KG1 (cell line): ENCODE measurements at regions not wholly inside any gene's neighbourhood (a gene's known extent, or its start where the extent isn't known, plus 50 kb on each side); places are given as distances from the start of the nearest gene placed in this dataset.
"Not testable (repeated sequence)": the region's sequence is repeated elsewhere in the genome, so short reads cannot be mapped to it uniquely, and the experiment has no call there.

Source experiments
- DNase-seq: peaks from one replicate; lab custom pipeline; 2025; lab: John Stamatoyannopoulos, UW

DNA sequence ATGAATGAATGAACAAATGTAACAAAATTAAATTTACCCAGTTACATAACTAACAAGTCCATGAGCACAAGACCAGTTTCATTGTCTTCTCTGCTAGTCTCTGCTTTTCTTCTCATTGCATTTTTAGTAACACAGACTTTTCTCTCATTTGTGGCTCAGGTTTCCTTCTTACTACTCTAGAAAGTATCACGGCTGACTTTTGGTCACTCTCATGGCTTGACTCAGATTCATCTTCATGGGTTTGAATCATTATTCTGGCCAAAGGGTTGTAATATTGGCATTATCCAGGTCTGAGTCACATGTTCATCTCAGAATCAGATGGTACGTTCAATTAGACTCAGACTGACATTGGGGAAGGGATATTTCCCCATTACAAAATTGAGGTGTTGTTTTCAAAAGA is 121.5 kb upstream of the SATB1 start:
- DNase-seq, result no peak

DNA sequence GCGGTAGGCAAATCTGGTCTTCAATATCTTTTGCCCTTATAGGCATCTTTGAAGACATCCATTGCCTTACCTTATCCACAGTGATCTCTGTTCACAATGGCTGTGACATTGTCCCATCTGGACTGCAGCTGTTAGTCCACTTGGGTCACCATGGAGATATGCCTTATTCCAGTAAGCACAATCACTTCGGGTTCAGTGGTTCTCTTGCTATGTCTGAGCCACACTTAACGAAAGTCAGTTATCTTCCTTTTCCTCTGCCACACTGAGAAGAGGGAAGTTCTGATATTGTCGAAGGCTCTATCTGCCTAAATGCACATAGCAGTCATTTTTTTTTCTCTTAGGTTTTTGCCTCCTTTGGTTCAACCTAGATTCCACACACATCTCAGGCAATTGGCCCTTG is 119.0 kb upstream of the SATB1 start:
- no peak for DNase-seq

DNA sequence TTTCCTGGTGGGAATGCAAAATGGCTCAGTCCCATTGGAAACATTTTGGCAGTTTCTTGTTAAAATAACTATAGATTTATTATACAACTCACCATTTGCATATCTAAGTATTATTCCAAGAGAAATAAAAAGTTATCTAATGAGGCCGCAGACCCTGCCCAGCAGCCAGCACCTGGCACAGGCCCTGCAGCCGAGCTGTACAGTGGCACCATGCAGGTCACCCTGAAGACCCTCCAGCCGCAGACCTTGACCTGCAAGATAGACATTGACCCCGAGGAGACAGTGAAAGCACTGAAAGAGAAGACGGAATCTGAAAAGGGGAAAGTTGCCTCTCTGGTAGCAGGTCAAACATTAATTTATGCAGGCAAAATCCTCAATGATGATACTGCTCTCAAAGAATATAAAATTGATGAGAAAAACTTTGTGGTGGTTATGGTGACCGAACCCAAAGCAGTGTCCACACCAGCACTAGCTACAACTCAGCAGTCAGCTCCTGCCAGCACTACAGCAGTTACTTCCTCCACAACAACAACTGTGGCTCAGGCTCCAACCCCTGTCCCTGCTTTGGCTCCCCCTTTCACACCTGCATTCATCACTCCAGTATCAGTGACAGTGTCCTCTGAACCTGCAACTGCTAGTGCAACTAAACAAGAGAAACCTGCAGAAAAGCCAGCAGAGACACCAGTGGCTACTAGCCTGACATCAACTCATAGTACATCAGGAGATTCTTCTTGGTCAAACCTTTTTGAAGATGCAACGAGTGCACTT is 113.5 kb upstream of the SATB1 start:
- DNase-seq, result no peak

DNA sequence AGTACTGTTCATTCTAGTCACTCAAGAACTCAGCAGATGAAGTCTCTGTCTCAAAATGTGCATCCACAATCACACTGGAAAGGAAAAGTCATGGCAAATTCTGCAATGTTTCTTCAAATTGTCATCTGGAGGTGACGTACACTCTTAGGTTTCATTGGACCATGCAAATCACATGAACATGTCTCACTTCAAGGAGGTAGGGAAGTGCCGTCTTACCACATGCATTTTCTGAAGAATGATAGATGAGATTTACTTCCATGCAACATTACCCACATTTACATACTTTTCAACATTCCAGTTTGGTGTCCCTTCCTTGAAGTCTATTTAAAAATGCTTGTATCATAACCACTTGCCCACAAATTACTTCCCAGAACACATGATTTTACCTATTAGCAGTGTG is 107.9 kb upstream of the SATB1 start:
- DNase-seq, result no peak

DNA sequence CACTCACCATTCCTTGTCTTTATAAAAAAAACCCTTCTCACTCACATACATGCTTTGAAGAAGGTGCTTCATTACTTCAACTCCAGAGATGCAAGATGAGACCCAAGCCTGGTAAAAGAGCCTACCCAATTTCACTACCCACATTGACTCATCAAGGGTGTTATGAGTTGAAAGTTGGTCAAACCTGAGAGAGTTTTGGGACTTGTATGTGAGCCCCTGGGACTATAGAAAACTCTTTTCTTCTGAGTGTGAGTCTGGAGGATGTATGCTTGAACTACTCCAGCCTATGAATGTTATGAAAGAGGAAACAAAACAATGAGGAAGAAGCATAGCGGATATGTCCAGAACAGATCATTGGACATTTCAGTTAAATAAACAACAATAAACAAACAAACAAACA is 106.5 kb upstream of the SATB1 start:
- no peak for DNase-seq

DNA sequence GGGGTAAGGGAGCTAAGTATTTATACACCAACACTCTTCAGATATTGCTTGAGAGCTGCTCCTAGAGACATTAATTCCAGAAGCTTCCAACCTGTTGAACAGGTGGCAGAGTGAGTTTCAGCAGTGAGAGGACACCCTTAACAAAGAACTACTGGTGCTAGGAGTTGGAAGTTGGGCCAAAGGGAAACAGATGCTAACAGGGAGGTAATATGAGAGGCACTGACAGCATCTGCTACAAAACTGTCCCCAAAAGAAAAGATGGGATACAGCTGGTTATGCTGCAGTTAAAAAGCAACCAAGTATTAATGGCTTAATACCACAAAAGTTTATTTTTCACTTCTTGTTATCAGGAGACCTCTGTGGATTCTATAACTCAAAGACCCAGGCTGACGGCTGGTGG is 104.5 kb upstream of the SATB1 start:
- DNase-seq, result no peak

DNA sequence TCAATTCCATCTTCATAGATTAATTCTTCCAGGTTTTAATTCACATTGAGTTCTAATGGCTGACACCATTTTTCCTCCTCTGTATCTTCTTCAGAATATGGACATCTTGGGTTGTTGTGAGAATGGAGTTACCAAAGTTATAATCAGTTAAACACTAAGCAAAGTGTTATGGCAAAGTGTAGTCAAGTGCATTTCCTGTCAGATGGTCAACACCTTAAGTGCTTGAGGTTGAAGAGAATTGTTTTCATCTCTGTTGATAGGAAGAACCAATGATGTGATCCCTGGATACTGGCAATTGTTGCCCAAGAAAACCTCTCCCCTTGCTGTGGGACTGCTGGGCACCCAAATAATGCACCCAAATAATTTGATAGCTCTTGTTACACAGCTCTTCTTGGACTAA is 102.6 kb upstream of the SATB1 start:
- no peak for DNase-seq

DNA sequence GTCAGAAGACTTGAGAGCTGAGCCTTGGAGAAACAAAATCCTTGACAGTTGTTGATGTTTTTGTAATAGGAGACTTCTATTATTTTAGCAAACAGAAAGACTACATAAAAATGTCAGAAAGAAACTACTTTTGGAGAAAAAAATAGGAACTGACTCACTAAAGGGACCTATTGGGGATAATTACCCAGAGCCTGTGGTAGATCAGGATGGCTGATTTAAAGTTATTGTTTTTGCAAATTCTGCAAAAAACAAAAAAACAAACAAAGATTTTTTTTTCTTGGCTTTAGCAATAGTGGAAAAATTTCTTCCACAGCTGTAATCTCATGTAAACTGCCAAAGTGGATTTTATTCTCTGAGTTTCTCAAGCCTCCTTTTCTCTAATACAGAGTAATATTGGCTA is 101.5 kb upstream of the SATB1 start:
- DNase-seq, result no peak

DNA sequence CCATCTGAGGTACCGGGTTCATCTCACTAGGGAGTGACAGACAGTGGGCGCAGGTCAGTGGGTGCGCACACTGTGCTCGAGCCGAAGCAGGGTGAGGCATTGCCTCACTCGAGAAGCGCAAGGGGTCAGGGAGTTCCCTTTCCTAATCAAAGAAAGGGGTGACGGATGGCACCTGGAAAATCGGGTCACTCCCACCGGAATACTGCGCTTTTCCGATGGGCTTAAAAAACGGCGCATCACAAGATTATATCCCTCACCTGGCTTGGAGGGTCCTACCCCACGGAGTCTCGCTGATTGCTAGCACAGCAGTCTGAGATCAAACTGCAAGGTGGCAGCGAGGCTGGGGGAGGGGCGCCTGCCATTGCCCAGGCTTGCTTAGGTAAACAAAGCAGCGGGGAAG is 91.0 kb upstream of the SATB1 start:
- not testable (repeated sequence) for DNase-seq

DNA sequence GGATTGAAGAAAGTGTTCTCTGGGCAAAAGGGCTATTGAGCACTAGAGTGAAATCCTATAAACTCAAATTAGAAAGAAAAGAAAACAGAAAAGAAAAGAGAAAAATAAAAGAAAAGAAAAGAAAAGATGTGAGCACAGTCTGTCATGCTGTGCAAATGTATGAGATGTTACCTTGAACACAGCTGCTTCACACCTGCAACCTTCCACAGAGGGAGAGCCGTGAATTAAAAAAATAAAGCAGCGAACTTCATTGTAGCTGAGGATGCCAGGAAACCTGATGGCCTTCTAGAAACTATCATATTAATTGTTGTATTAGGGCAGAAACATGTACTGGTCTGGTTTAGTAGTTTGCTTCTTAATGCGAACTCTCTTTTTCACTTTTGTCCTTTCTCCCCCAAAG is 88.0 kb upstream of the SATB1 start:
- DNase-seq, result no peak

DNA sequence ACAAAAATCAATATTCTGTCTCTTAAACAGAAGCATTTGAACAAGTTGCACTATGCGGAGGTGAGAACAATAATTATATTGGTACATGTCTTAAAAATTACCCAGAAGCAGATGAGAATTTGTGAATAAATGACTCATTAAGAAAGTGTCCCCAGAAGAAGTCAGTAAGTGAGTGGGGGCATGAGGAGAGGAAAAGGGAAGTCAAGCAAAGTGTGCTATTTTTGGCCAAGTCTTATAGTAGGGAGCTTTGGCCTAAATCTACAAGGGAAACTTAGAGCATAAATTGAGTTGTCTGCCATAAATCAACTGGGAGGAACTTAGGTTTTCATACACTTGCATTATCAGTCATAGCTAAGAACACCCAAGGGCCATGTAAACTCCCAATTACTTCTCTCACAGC is 86.9 kb upstream of the SATB1 start:
- peak; percentile 61 for DNase-seq

DNA sequence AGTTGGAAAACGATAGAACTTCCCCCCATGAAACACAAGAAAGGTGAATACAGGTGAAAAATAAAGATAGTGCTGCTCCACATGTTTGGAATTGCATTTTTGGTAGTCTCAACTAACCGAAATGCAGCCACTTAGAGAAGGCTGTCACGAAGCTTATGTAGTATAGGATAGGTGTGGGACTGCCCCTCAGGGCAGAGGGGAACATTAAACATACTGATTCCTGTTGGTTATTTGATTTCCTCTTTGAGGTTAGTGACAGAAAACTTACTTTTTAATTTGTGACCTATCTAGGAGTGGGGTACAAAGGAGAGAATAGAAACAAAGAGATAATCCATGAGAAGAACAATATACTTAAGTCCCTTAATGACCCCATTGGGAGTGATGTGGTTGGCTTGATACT is 85.8 kb upstream of the SATB1 start:
- no peak for DNase-seq

DNA sequence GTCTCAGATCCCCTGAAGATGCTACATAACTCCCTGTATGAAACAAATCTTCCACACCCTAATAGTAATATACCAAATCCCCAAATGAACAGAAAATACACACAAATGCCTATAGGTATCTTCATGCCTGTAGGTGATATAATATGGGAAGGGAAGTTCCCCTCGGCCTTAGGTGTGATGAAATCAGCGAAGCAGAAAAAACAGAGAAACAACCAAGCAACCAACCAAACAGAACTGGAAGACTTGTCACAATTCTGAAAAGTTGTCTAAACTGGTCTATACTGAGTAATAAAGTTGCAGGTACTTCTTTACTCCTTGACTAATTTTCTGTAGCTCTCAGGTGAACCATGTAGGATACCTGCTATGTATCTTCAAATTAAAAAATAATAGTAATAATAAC is 82.2 kb upstream of the SATB1 start:
- DNase-seq, result no peak

DNA sequence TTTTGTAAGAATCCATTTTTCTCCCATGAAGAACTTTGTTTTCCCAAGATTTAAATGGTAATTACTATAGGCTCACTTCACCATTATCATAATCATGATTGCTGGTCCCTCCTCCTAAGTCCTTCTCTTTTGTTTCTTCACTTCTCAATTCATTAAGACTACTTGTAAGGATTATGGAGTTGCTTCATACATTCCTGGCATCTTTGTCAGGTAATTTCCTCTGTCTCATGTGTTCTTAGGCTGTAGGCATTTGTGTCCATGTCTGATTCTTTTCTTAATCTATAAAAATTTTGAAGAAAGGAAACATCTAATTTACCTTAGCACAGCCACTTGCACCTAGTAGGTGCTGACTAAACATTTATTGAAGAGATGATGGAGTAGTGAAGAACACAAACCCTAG is 79.9 kb upstream of the SATB1 start:
- no peak for DNase-seq

DNA sequence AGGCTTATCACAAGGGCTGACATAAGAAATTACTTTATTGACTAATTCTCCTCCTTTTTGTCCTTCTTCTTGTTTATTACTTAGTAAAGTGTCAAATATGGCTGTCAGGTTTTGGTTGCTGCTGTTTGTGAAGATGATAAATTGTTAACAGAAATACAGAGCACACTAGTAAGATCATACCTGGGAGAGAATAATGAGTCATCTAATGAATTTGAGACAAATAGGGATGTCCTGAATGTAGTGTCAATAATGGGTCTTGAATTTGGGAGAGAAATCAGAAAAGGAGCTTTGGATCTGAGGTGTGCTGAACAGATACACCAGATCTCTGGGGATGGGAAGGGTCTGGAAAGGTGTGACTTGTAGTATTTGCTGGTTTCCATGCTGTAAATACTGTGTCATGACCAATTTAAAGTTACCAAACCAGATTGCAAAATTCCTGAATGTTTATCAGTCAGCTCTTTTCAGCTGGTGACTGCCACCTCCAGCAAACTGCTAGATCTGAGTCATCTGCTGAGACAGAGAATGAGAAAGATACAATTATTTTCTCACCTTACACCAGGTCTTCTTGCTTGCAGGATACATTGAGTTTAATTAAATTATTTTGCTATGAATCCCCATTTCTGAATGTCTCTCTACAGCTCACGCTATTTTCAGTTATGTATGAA is 76.7 kb upstream of the SATB1 start:
- no peak for DNase-seq

DNA sequence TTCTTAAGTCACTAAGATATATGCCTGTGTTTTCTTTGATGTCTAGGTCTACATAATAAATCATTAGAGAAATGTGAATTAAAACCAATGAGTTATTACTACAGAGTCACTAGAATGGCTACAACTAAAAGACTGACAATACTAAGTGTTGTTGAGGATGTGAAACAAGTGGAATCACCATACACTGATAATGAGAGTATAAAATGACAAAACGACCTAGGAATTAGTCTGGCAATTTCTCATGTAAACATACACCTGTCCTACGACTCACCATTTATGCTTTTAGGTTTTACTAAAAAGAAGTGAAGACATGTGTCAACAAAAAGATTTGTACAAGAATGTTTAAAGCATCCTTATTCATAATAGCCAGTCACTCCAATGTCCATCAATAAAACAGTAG is 75.2 kb upstream of the SATB1 start:
- DNase-seq, result no peak

DNA sequence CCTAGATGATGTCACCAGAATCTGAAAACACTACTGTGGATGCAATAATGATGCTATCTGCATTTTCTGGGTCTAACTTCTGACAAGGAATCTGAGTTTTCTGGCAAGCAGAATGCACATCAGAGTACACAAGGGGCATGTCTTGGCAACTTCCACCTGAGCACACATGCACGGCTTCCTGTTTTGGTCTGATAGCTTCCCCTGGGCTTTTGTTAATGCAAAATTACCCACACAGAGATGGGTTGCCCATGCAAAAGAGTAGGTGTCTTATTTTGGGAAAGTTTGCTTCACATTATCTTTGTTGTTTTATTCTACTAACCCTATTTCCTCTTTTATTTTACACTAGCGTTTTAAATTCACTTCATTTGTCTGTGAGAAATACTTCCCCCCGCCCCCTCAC is 74.2 kb upstream of the SATB1 start:
- DNase-seq, result no peak

DNA sequence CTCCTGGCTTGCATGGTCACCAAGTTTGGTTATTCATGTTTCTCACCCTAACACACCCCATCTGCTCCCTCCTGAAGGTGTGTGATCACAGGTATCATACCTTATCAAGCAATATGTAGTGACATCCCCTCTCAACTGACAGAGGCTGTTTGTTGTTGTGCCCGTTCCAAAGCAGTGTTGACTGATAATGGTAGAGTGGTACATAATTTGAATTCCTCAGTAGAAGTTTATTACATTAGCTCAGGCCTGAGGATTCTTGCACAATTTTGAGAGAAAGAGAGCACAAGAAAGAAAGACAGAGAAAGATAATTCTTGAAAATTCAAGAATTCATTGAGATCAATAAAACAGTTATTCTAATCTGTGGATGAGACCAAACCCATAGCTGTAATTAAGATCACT is 69.1 kb upstream of the SATB1 start:
- no peak for DNase-seq

DNA sequence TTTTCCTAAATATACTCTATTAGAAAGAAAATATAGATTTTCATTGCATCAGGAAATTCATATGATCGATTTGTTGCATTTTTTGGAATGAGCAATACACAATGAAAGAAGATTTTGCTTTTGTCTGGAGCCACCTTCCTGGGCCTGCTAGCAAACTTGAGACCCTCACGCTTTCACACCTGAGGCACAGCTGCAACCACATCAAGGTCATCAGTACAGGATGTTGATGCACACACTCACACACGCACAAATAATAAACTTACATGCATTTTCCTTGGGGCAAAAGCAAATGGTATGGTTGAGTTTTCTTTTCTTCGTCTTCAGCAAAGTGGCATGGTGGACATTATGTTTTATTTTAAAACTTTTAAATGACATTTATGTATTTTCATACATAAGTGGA is 64.8 kb upstream of the SATB1 start:
- no peak for DNase-seq

DNA sequence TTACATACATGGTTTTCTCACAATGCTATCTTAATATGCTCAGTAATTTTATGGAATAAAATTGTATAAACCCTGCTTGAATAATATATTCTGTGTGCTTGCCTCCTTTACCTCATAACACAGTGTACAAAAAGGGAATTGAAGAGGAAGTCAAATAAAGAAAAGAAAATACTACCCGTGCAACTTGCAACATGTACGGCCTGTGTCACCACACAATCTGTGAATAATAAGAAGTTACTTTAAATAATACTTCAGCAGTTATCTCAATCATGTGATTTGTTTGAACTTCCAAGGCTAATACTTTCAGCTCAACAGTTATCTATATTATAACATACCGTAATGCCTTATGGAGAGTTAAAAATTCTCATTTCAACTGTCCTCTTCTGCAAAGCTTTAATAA is 58.1 kb upstream of the SATB1 start:
- DNase-seq, result no peak

DNA sequence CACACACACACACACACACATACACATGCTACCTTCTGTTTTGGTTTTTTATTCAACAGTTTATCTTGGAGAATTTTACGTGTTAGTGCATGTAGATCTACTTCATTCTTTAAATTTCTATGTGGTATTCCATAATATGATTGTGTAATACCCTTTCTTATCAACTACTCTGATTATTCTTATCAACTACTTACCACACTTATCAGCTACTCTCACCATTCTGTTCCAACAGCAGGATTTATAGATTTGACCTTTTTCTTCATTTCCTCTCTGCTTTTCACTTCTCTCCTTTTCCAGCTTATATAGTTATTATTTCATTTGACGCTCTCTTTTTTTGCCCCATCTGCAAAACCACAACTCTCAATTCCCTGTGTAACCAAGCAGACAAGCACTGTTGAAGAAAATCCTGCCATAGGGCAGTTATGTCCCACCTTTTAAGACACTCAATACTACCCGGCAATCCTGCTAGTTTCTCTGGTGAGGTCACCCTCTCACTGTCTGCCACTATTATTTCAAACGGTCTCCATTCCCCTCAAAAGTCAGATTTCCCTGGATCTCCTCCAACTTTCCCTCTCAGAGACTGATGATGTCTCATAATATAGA is 56.9 kb upstream of the SATB1 start:
- DNase-seq, result no peak

DNA sequence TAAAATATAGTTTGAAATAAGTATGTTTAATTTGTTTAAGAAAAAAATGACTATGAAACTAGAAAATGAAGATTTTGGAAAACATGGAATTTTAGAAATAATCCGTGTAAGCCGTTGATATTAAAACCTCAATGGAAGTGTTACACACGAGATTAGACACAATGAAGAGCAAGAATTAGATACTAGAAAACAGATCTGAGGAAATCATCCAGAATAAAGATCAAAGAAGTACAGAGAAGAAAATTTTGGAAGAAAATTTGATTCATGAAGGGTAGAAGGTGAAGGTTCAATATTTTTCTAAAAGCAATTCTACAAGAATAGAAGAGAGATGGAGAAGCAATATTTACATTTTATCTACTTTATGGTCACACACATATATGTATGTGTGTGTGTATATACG is 52.5 kb upstream of the SATB1 start:
- no peak for DNase-seq
